Neural progenitor cell (in vitro differentiated cells): ENCODE measurements at regions not wholly inside any gene's neighbourhood (a gene's known extent, or its start where the extent isn't known, plus 50 kb on each side); places are given as distances from the start of the nearest gene placed in this dataset.

Source experiments
- DNase-seq: peaks from one replicate; pipeline ENCODE4 v3.0.0-alpha.2; 2016; ENCODE audit warnings: low spot score
- H2AFZ ChIP-seq: fragments of 200-600 bp; sonication (generic); replicated peaks from 2 replicates; pipeline ENCODE4 v1.6.1; 2016; ENCODE audit warnings: antibody characterized with exemption
- H3F3A ChIP-seq: fragments of 200-600 bp; sonication (generic); 2 replicates; pipeline ENCODE4 v1.6.1; 2016; ENCODE audit warnings: antibody characterized with exemption, low read depth
- H3K27ac ChIP-seq: fragments of 200-600 bp; sonication (generic); 2 replicates; pipeline ENCODE4 v1.5.1; 2016; ENCODE audit warnings: mild to moderate bottlenecking
- H3K27me3 ChIP-seq: fragments of 200-600 bp; sonication (generic); 2 replicates; pipeline ENCODE4 v1.6.1; 2016; ENCODE audit warnings: mild to moderate bottlenecking, moderate library complexity
- H3K36me3 ChIP-seq: fragments of 200-600 bp; sonication (generic); 2 replicates; pipeline ENCODE4 v1.5.1; 2016
- H3K4me1 ChIP-seq: fragments of 200-600 bp; sonication (generic); 2 replicates; pipeline ENCODE4 v1.6.1; 2016; ENCODE audit warnings: mixed run types
- H3K4me2 ChIP-seq: fragments of 200-600 bp; sonication (generic); 2 replicates; pipeline ENCODE4 v1.6.1; 2016
- H3K4me3 ChIP-seq: fragments of 200-600 bp; sonication (generic); 2 replicates; pipeline ENCODE4 v1.5.1; 2016
- H3K79me2 ChIP-seq: fragments of 200-600 bp; sonication (generic); 2 replicates; pipeline ENCODE4 v1.6.1; 2016; ENCODE audit warnings: low read depth
- H3K9ac ChIP-seq: fragments of 200-600 bp; sonication (generic); 2 replicates; pipeline ENCODE4 v1.6.1; 2016
- H3K9me3 ChIP-seq: fragments of 200-600 bp; sonication (generic); 2 replicates; pipeline ENCODE4 v1.5.1; 2016; ENCODE audit warnings: low read depth
- H4K20me1 ChIP-seq: fragments of 200-600 bp; sonication (generic); 2 replicates; pipeline ENCODE4 v1.6.1; 2016; ENCODE audit warnings: low read depth
- H3K27ac Mint-ChIP-seq: 3 replicates; pipeline ENCODE4 v1.8.0; 2021; ENCODE audit warnings: mixed read lengths
- H3K27me3 Mint-ChIP-seq: 2 replicates; pipeline ENCODE4 v1.8.0; 2022; ENCODE audit warnings: low read depth, mild to moderate bottlenecking, inconsistent platforms, moderate library complexity, mixed read lengths; ENCODE audit not compliant: insufficient read depth
- H3K36me3 Mint-ChIP-seq: 3 replicates; pipeline ENCODE4 v1.8.0; 2021; ENCODE audit warnings: mixed read lengths
- H3K4me1 Mint-ChIP-seq: 3 replicates; pipeline ENCODE4 v1.8.0; 2021; ENCODE audit warnings: mixed read lengths
- H3K4me3 Mint-ChIP-seq: 3 replicates; pipeline ENCODE4 v1.8.0; 2021; ENCODE audit warnings: mild to moderate bottlenecking, moderate library complexity, mixed read lengths
- H3K9me3 Mint-ChIP-seq: 3 replicates; pipeline ENCODE4 v1.8.0; 2020; ENCODE audit warnings: mixed read lengths
- EZH2 ChIP-seq: fragments of 200-600 bp; sonication (generic); IDR thresholded peaks from 2 replicates; pipeline ENCODE4 v1.6.1; 2017; ENCODE audit warnings: antibody characterized with exemption, mild to moderate bottlenecking, moderate library complexity
- EZH2phosphoT487 ChIP-seq: fragments of 200-600 bp; sonication (generic); IDR thresholded peaks from 2 replicates; pipeline ENCODE4 v1.6.1; 2017; ENCODE audit warnings: antibody characterized with exemption
- TF ChIP-seq, protein P1 (sequence below): fragments of 200-600 bp; sonication (generic); IDR thresholded peaks from 2 replicates; pipeline ENCODE4 v1.5.1; 2017; ENCODE audit warnings: antibody characterized with exemption, mild to moderate bottlenecking

DNA sequence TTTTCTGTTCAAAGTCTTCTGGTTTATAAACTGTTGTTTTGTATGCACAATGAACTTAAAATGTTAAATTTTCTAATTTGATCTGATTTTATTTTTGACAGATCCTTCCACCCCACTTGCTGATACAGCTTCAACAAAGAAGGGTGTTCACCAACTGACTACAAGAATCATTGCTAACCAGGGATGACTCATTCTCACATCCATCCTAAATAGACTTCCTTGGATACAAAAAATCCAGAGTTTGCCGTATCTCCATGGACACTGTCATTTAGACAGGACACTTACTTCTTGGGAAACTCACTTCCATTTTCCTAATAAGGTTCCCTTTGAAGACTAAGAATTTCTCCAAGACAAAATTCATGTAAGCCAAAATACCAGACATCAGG lies 111.6 kb upstream of the NWD2 start:
- H3K4me1 ChIP-seq: no peaks in the 10 kb centered on the region
- no peaks in the 10 kb centered on the region for H3K79me2 ChIP-seq
- no peak overlapping the region for H3K9ac ChIP-seq
- Mint-ChIP-seq H3K36me3 (no peaks in the 10 kb centered on the region), H3K27me3 (peaks cover 2% of the 10 kb centered on the region), H3K9me3 (no peaks in the 10 kb centered on the region), H3K4me1 (no peaks in the 10 kb centered on the region), H3K27ac (no peak overlapping the region), H3K4me3 (no peak overlapping the region)
- no peaks in the 10 kb centered on the region for H3K36me3 ChIP-seq
- no peak overlapping the region for H3K27ac ChIP-seq
- no peaks in the 10 kb centered on the region for H3K9me3 ChIP-seq
- no peaks in the 10 kb centered on the region for H3K27me3 ChIP-seq
- DNase-seq: no peak
- H3K4me3 ChIP-seq: no peak overlapping the region
- no peak overlapping the region for H2AFZ ChIP-seq
- H3F3A ChIP-seq: no peaks in the 10 kb centered on the region
- TF ChIP-seq, protein P1, sequence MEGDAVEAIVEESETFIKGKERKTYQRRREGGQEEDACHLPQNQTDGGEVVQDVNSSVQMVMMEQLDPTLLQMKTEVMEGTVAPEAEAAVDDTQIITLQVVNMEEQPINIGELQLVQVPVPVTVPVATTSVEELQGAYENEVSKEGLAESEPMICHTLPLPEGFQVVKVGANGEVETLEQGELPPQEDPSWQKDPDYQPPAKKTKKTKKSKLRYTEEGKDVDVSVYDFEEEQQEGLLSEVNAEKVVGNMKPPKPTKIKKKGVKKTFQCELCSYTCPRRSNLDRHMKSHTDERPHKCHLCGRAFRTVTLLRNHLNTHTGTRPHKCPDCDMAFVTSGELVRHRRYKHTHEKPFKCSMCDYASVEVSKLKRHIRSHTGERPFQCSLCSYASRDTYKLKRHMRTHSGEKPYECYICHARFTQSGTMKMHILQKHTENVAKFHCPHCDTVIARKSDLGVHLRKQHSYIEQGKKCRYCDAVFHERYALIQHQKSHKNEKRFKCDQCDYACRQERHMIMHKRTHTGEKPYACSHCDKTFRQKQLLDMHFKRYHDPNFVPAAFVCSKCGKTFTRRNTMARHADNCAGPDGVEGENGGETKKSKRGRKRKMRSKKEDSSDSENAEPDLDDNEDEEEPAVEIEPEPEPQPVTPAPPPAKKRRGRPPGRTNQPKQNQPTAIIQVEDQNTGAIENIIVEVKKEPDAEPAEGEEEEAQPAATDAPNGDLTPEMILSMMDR: no peak
- TF ChIP-seq EZH2 (no peak), EZH2phosphoT487 (no peak)
- no peak overlapping the region for H3K4me2 ChIP-seq
- no peaks in the 10 kb centered on the region for H4K20me1 ChIP-seq

DNA sequence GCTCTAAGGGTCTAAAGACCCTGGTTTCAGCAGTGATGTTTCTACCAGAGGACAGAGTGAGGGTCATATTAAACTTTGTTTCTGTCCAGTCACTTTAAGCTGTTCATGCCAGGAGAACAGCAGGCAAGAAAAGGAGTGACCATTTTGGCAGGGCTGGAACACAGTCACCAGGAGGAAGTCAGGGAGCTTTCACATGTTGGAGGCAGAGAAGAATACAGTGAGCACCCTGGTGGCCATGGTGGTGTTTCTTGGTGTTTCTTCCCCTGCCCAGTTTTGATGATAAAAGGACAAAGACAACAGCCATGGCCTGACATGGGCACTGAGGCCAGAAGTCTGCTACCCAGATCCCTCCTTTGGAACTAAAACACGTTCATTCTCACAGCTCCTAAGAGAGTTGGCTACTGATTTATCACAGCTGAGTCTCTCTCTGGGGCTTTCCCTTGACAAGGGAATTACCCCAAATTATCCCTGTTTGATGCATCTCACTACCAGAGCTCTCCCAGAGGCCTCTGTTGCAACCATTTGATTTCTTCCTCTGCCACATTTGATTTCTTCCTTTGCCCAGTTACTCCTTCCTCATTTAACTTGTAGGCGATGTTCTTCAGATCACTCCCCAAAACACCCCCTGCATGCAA lies 106.4 kb upstream of the NWD2 start:
- Mint-ChIP-seq H3K36me3 (no peaks in the 10 kb centered on the region), H3K9me3 (no peaks in the 10 kb centered on the region), H3K27ac (no peak overlapping the region), H3K4me3 (no peak overlapping the region), H3K27me3 (peaks cover 5% of the 10 kb centered on the region), H3K4me1 (no peaks in the 10 kb centered on the region)
- Histone ChIP-seq H3K36me3 (no peaks in the 10 kb centered on the region), H3K4me2 (no peak overlapping the region), H3K27me3 (no peaks in the 10 kb centered on the region), H3K27ac (no peak overlapping the region), H3K9me3 (no peaks in the 10 kb centered on the region), H3K4me1 (no peaks in the 10 kb centered on the region), H3F3A (no peaks in the 10 kb centered on the region), H3K9ac (no peak overlapping the region), H3K4me3 (no peak overlapping the region), H4K20me1 (no peaks in the 10 kb centered on the region), H3K79me2 (no peaks in the 10 kb centered on the region), H2AFZ (no peak overlapping the region)
- TF ChIP-seq EZH2phosphoT487 (no peak), EZH2 (no peak)
- TF ChIP-seq, protein P1: no peak
- no peak for DNase-seq

GRCh38 chr4:37138789-37139188 lies 105.8 kb upstream of the NWD2 start:
- H3K36me3 Mint-ChIP-seq: no peaks in the 10 kb centered on the region
- no peaks in the 10 kb centered on the region for H3F3A ChIP-seq
- no peak overlapping the region for H2AFZ ChIP-seq
- no peak for DNase-seq
- no peaks in the 10 kb centered on the region for H3K27me3 ChIP-seq
- no peak overlapping the region for H3K4me3 Mint-ChIP-seq
- no peak overlapping the region for H3K4me2 ChIP-seq
- H3K27me3 Mint-ChIP-seq: peaks cover 5% of the 10 kb centered on the region
- no peaks in the 10 kb centered on the region for H3K79me2 ChIP-seq
- H3K4me3 ChIP-seq: no peak overlapping the region
- H3K4me1 Mint-ChIP-seq: no peaks in the 10 kb centered on the region
- H3K4me1 ChIP-seq: no peaks in the 10 kb centered on the region
- H3K27ac Mint-ChIP-seq: no peak overlapping the region
- no peak overlapping the region for H3K27ac ChIP-seq
- no peaks in the 10 kb centered on the region for H3K9me3 Mint-ChIP-seq
- no peaks in the 10 kb centered on the region for H3K9me3 ChIP-seq
- H3K36me3 ChIP-seq: no peaks in the 10 kb centered on the region
- H3K9ac ChIP-seq: no peak overlapping the region
- no peaks in the 10 kb centered on the region for H4K20me1 ChIP-seq
- TF ChIP-seq, protein P1: no peak
